ENCODE measurements at regions not wholly inside any gene's neighbourhood (a gene's known extent, or its start where the extent isn't known, plus 50 kb on each side); places are given as distances from the start of the nearest gene placed in this dataset.

DNA sequence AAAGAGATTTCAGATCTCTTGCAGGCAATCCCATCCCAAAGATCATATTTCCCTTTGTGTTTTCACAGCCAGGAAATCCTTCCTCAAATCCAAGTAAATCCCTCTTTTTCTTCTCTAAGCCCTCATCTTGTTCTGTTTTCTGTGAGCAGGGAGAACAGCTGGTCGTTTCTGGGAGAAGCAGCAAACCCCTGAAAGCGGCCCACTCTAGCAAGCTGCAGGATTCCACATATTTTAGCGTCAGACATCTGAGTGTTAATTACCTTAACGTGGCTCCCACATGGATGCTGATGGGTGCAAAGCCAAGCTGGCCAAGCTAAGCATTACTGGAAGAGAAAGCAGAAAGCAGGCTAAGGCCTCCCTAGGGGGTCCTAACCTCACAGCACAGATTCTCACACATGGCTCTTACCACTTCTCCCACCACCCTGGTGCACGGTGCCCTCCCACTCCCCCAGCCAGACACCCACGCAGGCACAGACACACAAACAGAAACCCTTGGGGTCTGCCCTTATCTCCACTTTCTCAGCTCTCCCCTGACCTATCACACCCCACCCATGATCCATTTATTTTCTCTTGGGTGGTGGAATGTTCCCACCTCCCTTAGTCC is 551.0 kb upstream of the AUTS2 start:
- TF ChIP-seq, protein P1, sequence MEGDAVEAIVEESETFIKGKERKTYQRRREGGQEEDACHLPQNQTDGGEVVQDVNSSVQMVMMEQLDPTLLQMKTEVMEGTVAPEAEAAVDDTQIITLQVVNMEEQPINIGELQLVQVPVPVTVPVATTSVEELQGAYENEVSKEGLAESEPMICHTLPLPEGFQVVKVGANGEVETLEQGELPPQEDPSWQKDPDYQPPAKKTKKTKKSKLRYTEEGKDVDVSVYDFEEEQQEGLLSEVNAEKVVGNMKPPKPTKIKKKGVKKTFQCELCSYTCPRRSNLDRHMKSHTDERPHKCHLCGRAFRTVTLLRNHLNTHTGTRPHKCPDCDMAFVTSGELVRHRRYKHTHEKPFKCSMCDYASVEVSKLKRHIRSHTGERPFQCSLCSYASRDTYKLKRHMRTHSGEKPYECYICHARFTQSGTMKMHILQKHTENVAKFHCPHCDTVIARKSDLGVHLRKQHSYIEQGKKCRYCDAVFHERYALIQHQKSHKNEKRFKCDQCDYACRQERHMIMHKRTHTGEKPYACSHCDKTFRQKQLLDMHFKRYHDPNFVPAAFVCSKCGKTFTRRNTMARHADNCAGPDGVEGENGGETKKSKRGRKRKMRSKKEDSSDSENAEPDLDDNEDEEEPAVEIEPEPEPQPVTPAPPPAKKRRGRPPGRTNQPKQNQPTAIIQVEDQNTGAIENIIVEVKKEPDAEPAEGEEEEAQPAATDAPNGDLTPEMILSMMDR (conservative IDR thresholded peaks at IDR 0.05 in 1 of 2, IDR thresholded peaks at IDR 0.05 in 1 of 2; ENCODE audit: low read depth in 1 of 2, low read length in 2 of 2) = no peak
- TF ChIP-seq EZH2 (IDR thresholded peaks at IDR 0.05; ENCODE audit: low read length, missing control alignments) = no peak

All from fibroblast of lung (primary cell).